Choroid plexus epithelial cell (primary cell): ENCODE measurements at regions not wholly inside any gene's neighbourhood (a gene's known extent, or its start where the extent isn't known, plus 50 kb on each side); places are given as distances from the start of the nearest gene placed in this dataset.
"Not testable (repeated sequence)": the region's sequence is repeated elsewhere in the genome, so short reads cannot be mapped to it uniquely, and the experiment has no call there.

Experiments used
- DNase-seq: peaks from one replicate; pipeline ENCODE4 v3.0.0-alpha.2; 2010; ENCODE audit warnings: low read depth
- H3K4me3 ChIP-seq: 2 replicates; pipeline ENCODE4 v1.5.1; 2011; ENCODE audit warnings: low read depth, mild to moderate bottlenecking, control low read depth, low read length, moderate library complexity
- CTCF ChIP-seq: conservative IDR thresholded peaks from 2 replicates; pipeline ENCODE4 v1.5.1; 2011; ENCODE audit warnings: low read depth, mild to moderate bottlenecking, control low read depth, inconsistent platforms, low read length, moderate library complexity

- no peak for DNase-seq
- TF ChIP-seq CTCF = no peak
- no peak overlapping the region for H3K4me3 ChIP-seq
Measured at GRCh38 chr7:66504131-66504530, 124.5 kb upstream of the KCTD7 start.

- no peak for TF ChIP-seq CTCF
- no peak overlapping the region for H3K4me3 ChIP-seq
- no peak for DNase-seq
Measured at GRCh38 chr7:66505009-66505408, 123.7 kb upstream of the KCTD7 start.

- H3K4me3 ChIP-seq = peak overlapping the region; percentile 34
- no peak for TF ChIP-seq CTCF
- DNase-seq = no peak
Measured at GRCh38 chr7:66505531-66506451, 122.9 kb upstream of the KCTD7 start.

- H3K4me3 ChIP-seq, DNase-seq: not testable (repeated sequence)
Measured at GRCh38 chr7:66506703-66507102, 122.0 kb upstream of the KCTD7 start.

DNA sequence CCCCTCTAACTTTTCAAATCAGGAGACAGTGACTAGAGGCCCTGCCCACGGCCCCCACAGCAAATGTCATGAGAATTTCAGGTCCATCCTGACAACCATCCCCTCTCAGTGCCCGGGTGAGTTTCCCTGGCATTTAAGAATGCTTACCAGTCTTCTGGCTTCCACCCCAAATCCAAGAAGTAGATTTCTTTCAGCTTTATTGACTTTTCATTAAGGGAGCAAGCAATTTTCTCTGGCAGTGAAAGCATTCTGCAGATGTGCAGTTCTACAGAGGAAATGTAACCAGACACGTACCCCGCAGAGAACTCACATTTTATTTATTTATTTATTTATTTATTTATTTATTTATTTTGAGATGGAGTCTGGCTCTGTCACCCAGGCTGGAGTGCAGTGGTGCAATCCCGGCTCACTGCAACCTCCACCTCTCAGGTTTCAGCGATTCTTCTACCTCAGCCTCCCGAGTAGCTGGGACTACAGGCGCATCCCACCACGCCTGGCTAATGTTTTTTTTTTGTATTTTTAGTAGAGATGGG is 120.9 kb upstream of the KCTD7 start:
- no peak overlapping the region for H3K4me3 ChIP-seq
- DNase-seq = peak; percentile 47
- TF ChIP-seq CTCF = no peak

DNA sequence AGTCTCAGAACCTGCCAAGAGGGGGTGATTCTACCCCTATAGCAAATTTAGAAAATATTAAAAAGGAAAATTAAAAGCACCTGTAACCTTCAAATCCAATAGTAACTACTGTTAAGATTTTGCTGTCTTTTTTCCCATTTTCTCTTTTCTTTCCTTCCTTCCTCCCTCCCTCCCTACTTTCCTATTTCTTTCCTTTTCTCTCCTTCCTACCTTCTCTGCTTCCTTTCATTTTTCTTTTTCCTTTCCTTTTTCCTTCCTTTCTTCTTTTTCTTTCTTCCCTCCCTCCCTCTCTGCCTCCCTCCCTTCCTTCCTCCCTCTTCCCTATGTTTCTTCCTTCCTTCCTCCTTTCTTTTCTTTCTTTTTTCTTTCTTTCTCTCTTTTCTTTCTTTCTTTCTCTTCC is 120.2 kb upstream of the KCTD7 start:
- no peak for DNase-seq
- TF ChIP-seq CTCF = no peak
- no peak overlapping the region for H3K4me3 ChIP-seq

DNA sequence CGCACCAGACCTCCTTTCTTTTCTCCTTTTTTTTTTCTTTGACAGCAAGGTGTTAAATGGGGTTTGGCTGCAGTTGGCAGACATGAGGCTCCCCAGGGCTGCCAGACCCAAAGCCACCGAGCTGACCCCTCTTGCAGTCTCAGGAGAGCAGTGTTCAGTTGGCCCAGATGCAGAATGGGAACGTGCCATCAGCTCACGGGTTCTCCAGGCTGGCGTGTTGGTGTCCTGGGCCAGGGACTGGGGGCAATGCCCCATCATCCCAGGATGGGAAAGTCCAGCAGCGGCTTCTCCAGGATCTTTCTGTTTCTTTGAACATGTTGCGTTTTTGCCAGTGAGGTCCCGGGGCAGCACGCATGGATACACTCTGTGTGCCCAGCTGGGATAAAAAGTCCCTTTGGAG is 114.6 kb upstream of the KCTD7 start:
- DNase-seq = no peak
- H3K4me3 ChIP-seq = no peak overlapping the region
- no peak for TF ChIP-seq CTCF
